ENCODE measurements at regions not wholly inside any gene's neighbourhood (a gene's known extent, or its start where the extent isn't known, plus 50 kb on each side); places are given as distances from the start of the nearest gene placed in this dataset.

GRCh38 chr18:60671021-60671420 lies 298.4 kb upstream of the MC4R start (continued):
- no peak for TF ChIP-seq CHD7 (IDR thresholded peaks at IDR 0.05; ENCODE audit: insufficient replicate concordance, low read length)

Measured in H1 (cell line).